ENCODE measurements at regions not wholly inside any gene's neighbourhood (a gene's known extent, or its start where the extent isn't known, plus 50 kb on each side); places are given as distances from the start of the nearest gene placed in this dataset.

GRCh38 chr1:14102180-14102579 lies 402.2 kb downstream of the PRDM2 start (continued):
- TF ChIP-seq PRDM15 (CRISPR knock-in tag; IDR thresholded peaks at IDR 0.05) (no peak), ATF7-NPFF (CRISPR knock-in tag; IDR thresholded peaks at IDR 0.05; ENCODE audit: low read depth) (no peak), ETS1 (CRISPR knock-in tag; IDR thresholded peaks at IDR 0.05) (no peak), ZNF557 (CRISPR knock-in tag; IDR thresholded peaks at IDR 0.05) (no peak), ZNF589 (CRISPR knock-in tag; conservative IDR thresholded peaks at IDR 0.05) (no peak), DPF2 (CRISPR knock-in tag; IDR thresholded peaks at IDR 0.05; ENCODE audit: borderline replicate concordance, low read depth) (no peak), RFXANK (CRISPR knock-in tag; IDR thresholded peaks at IDR 0.05) (no peak), ZNF782 (CRISPR knock-in tag; IDR thresholded peaks at IDR 0.05; ENCODE audit: borderline replicate concordance) (no peak), ZBTB49 (CRISPR knock-in tag; IDR thresholded peaks at IDR 0.05; ENCODE audit: borderline replicate concordance) (no peak), ZNF33B (CRISPR knock-in tag; IDR thresholded peaks at IDR 0.05) (no peak)
- TF ChIP-seq, protein P1, sequence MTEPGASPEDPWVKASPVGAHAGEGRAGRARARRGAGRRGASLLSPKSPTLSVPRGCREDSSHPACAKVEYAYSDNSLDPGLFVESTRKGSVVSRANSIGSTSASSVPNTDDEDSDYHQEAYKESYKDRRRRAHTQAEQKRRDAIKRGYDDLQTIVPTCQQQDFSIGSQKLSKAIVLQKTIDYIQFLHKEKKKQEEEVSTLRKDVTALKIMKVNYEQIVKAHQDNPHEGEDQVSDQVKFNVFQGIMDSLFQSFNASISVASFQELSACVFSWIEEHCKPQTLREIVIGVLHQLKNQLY (CRISPR knock-in tag; IDR thresholded peaks at IDR 0.05): no peak
- TF ChIP-seq, protein P2, sequence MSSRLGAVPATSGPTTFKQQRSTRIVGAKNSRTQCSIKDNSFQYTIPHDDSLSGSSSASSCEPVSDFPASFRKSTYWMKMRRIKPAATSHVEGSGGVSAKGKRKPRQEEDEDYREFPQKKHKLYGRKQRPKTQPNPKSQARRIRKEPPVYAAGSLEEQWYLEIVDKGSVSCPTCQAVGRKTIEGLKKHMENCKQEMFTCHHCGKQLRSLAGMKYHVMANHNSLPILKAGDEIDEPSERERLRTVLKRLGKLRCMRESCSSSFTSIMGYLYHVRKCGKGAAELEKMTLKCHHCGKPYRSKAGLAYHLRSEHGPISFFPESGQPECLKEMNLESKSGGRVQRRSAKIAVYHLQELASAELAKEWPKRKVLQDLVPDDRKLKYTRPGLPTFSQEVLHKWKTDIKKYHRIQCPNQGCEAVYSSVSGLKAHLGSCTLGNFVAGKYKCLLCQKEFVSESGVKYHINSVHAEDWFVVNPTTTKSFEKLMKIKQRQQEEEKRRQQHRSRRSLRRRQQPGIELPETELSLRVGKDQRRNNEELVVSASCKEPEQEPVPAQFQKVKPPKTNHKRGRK (CRISPR knock-in tag; IDR thresholded peaks at IDR 0.05): no peak
- TF ChIP-seq, protein P3, sequence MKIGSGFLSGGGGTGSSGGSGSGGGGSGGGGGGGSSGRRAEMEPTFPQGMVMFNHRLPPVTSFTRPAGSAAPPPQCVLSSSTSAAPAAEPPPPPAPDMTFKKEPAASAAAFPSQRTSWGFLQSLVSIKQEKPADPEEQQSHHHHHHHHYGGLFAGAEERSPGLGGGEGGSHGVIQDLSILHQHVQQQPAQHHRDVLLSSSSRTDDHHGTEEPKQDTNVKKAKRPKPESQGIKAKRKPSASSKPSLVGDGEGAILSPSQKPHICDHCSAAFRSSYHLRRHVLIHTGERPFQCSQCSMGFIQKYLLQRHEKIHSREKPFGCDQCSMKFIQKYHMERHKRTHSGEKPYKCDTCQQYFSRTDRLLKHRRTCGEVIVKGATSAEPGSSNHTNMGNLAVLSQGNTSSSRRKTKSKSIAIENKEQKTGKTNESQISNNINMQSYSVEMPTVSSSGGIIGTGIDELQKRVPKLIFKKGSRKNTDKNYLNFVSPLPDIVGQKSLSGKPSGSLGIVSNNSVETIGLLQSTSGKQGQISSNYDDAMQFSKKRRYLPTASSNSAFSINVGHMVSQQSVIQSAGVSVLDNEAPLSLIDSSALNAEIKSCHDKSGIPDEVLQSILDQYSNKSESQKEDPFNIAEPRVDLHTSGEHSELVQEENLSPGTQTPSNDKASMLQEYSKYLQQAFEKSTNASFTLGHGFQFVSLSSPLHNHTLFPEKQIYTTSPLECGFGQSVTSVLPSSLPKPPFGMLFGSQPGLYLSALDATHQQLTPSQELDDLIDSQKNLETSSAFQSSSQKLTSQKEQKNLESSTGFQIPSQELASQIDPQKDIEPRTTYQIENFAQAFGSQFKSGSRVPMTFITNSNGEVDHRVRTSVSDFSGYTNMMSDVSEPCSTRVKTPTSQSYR (CRISPR knock-in tag; IDR thresholded peaks at IDR 0.05; ENCODE audit: borderline replicate concordance): no peak
